T47D (cell line): ENCODE measurements at regions not wholly inside any gene's neighbourhood (a gene's known extent, or its start where the extent isn't known, plus 50 kb on each side); places are given as distances from the start of the nearest gene placed in this dataset.

Experiments used
- DNase-seq, 2 experiments: peaks; one replicate each; pipeline versions ENCODE4 v3.0.0 to v3.0.0-alpha.2; 2011 to 2012; ENCODE audit warnings: low read depth in 1 of 2, low spot score in 1 of 2
- JUND ChIP-seq: IDR thresholded peaks from 2 replicates; pipeline ENCODE4 v1.6.1; 2012; ENCODE audit warnings: low read depth
- in situ Hi-C: cut with HindIII; loops from 2 replicates; pipeline ENCODE4 v1.10.0; 2016; ENCODE audit warnings: low sequenced_read_pairs, low pct_unique_long_range_greater_than_20kb

DNA sequence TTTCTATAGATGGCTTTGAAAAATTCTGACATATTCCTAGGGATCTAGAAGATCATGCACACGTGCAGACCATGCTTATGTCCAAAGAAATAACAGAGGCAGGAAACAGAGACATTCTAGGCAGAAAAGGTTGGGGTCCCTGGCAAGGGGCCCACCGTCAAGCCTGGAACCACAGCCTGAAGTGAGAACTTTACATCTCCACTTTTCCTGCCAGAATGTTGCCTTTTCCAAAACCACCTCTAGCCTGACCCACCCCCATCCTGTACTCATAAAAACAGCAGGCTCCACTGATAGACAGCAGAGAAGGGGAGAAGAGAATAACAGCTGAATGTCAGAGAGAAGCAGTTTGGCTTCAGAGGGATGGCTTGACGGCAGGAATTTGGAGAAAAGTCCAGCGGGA lies 257.3 kb upstream of the NT5E start:
- no peak for TF ChIP-seq JUND
- in situ Hi-C loops, result no loop called here
- no peak for DNase-seq

DNA sequence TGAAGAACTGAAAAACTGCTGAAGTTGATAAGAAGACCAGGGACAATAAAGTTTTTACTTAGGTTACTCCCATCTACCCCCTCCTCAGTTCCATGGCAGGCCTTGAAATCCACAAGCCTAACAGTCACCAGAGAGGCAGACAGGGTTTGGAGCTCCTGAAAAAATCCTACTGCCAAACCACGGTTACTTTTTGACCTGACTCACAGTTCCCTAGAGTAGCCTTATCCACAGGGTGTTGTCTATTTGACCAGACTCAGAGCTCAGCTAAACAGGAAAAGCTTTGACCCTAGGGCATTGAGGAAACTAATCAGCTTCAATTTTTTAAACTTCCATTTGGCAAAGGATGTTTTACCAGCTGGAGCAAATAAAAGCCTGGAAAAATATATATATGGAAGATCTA lies 257.7 kb upstream of the NT5E start:
- DNase-seq, result no peak
- in situ Hi-C loops, result no loop called here
- TF ChIP-seq JUND, result no peak

DNA sequence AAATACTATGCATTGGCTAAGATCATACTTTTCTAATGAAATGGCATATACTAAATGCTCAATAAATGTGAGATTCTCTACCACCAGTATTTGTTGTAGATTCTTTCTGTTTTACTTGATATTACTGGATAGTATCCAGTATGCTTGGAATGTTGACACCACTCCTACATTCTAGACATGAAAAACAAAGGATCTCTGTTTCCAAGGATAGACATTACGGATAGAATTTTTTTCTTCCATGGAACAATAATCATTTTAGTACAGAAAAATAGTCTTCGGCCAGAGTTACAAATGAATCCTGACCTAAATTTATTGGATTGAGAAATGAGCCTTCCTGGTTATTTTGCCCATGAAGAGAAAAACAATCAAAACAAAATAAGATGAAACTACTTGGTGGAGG lies 258.2 kb upstream of the NT5E start:
- TF ChIP-seq JUND, result no peak
- no peak for DNase-seq
- in situ Hi-C loops, result no loop called here

DNA sequence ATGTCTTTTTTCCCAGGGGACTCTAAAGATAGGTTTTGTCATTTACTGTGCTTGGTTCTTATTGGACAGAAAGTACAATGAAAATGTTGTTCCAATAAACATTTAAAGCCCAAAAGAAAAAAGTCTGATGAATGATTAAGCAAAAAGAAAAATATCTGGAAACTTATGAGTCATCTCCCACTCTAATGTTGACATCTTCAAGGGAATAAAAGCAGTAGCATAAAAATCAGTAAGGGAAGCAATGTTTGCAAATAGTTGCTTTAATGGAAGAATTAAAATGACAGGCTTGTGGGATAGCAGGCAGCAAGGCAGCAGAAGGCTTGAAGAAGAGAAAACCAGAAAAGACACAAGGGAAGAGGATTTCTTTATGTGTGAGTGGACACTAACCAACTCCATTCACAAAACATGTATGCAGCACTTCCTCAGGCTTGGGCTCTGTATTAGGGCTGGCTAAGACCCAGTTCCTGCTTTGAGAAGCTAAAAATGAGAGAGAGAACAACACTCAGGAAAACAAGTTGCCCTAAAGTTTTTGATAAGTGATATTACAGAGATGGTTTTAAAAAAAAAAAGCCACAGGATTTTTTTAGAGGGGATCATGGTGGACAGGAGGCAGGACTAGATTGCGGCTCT lies 263.2 kb upstream of the NT5E start:
- TF ChIP-seq JUND, result no peak
- no peak for DNase-seq
- in situ Hi-C loops, result no loop called here

DNA sequence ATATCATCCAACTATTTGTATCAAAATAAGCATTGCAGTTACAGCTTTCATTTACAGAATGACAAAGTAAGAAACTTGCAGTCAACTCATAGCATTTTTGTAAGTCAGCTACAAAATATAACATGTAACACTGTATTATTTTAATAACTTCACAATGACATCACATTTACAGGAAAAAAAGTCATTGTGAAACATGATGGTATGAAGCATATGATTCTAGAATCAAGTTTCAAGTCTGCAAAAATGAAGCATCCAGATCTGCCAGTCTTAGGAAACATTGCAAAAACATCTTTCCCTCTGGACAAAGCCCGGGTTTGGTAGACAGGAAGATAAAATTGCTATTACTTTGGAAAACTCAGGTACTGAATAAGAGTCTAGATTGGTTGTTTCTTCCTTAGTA lies 263.9 kb upstream of the NT5E start:
- in situ Hi-C loops, result no loop called here
- TF ChIP-seq JUND, result no peak
- no peak for DNase-seq

DNA sequence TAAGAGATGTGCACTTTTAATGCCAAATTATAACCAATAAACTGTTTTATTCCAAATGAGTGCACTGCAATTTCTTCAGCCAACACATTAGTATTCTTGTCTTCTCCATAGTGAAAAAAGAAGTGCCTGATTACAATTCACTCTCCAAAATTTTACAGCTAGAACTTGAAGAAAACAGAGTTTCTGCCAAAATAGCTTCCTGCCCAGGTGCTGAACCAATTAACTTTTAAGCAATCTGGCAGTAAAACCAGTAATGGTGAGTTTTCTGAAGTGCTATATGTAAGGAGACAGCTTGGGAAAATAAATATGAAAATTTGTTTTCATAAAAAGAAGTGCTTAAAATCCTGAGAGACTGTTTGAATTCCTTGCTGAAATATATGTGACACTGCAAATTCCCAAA lies 266.0 kb upstream of the NT5E start:
- no peak for TF ChIP-seq JUND
- no peak for DNase-seq
- in situ Hi-C loops, result no loop called here

DNA sequence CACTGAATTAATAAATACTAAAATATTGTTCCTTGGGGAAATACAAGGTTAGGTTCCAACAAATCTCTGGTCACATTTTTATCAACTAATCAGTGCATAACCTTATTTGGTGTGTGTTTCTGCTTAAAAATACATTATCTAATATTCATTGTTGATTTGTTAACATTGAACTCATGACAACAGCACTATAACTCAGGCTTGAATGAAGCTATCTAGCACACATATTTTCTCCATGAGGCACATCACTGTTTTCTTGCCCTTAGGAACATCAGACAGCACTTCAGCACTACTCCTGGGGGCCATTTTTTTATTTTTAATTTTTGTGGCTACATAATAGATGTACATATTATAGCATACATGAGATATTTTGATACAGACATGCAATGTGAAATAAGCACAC lies 277.2 kb upstream of the NT5E start:
- DNase-seq, result no peak
- TF ChIP-seq JUND, result no peak
- in situ Hi-C loops, result no loop called here

DNA sequence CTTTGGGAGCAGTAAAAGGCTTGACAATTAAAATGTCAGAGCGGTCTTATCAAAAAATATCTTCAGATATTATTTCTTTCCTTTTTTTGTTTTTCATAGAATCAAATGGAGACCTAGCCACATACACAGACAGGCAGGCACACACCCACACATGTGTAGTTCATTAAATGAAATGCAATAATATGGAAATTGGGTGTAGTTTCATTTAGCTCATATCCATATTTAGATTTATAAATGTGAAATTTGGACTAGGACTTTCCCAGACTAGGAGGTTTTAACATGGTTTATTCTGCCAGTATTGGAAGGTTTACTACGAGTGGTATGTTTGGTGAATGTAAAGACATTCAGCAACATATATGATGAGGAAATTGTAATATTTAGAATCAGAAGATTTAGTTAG lies 277.7 kb upstream of the NT5E start:
- no peak for TF ChIP-seq JUND
- DNase-seq, result no peak
- in situ Hi-C loops, result no loop called here

DNA sequence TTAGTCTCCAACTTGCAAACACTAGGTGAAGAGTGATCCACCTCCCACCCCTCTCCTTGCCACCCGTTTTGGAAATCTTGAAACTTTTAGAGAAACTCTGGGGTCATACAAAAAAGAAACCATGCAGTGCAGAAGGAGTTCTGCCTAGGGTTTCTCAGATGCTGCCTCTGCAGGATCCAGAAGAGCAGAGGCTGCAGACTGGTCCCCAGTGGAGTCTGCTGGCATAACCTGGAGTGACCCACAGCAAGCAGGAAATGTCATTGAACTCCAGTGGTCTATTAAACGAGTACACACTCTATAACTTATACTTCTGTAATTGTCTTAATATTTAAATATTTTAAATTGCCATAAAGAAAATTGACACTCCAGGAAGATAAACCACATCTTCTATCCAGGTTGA lies 280.7 kb upstream of the NT5E start:
- in situ Hi-C loops, result no loop called here
- DNase-seq, result no peak
- TF ChIP-seq JUND, result no peak

DNA sequence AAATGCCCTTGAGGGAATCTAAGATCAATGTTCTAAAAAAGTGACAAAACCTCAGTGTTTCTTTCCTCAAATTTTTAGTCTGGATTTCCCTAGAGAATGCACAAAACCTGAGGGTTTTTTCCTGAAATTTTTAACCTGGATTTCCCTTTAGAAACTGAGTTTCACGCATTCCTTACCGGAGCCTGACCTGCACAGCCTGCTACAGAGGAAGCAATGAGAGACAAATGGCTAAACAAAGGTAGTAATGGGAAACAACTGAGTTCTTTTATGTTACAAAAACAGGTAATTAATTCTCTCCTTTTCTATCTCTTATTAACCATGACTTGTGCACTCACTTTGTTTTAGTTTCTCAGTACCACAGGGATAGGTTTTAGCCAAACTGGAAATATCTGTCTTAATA lies 281.7 kb upstream of the NT5E start:
- no peak for TF ChIP-seq JUND
- in situ Hi-C loops, result no loop called here
- DNase-seq, result no peak

DNA sequence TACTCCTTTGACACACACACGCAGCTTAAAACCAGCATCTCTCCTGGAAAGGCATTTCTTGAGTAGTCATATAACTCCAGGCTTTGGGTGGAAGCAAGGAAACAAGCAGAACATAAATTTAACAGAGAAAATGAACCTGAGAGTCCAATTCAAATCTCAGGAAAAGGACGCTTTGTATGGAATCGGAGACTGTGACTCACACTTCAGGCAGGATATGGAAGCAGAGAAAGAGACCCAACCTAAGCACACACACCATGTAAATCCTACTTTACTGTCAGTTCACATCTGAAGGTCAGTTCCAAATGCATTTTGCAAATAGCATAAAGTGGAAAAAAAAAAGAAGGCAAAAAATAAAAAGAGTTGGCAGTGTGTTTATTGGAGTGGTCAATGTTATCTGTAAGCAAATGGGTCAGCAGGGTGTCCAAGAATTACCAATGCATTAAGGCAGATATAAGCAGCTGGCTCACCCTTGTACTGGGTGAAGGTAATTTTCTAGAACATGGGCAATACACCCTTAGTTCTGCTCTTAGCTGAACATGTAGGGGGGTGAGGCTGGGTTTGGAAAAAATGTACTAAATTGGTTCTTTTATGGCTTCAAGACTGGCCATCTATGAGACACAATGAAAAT lies 283.7 kb upstream of the NT5E start:
- no peak for DNase-seq
- in situ Hi-C loops, result no loop called here
- no peak for TF ChIP-seq JUND

DNA sequence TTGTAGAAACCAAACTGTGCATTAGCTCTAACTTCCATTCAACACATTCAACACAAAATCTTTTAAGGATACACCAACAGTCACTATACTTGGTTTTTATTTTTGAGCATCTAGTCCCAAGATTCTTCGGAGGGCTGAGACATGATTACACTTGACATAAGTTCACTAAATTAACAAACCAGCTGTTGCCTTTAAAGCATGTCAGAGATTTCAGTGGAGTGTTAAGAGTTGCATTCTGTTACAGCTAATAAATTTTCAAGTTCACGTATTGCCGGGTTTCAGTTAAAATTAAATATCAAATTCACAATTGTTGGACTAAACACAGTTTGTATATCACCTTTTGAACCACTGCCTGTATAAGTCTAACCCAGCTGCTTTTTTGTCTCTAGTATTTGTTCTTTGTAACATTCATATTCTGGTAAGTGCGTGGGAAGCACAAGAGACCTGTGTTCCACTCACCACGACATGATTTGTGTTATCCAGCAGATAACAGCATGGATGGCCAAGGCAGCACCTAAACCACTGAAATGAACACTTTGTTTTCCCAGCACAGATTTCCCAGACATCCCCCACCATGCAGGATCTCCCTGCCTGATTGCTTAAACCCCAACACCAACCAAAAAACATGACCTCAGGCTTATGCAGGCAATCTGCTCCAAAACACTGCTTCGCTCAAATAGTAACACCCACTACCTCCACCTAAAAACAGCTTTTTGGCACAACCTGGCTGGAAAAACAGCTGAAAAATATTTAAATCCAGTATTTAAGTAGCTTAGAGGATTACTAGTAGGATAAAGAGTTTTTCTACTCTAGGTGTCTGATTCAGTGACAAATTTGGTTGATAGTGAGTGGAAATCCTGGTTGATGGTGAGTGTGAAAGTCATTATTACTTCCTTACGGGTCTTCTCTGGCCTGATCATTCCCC lies 286.5 kb upstream of the NT5E start:
- in situ Hi-C loops, result no loop called here
- no peak for DNase-seq
- TF ChIP-seq JUND, result no peak

DNA sequence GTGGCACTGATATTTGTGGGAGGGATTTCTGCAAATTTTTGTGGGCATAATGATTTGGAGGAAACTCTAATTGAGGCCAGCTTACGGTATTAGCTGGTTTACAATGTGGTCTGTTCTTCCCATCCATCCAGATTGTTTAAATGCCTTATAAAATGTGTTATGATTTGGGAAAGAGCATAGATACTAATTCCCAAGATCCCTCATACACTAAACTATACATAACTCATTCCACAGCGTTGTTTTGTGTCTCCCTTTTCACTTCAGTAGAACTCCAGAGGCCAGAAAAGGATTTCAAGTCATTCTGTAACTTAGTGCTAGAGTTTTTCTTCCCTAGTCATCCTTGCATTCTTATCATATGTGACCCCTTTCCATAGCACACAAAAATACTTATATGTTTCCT lies 292.6 kb upstream of the NT5E start:
- TF ChIP-seq JUND, result no peak
- in situ Hi-C loops, result no loop called here

More for the DNA sequence above, 292.6 kb upstream of the NT5E start:
- no peak for DNase-seq
